Thoracic aorta (tissue), 2 donors: ENCODE measurements at regions not wholly inside any gene's neighbourhood (a gene's known extent, or its start where the extent isn't known, plus 50 kb on each side); places are given as distances from the start of the nearest gene placed in this dataset.
"Not testable (repeated sequence)": the region's sequence is repeated elsewhere in the genome, so short reads cannot be mapped to it uniquely, and the experiment has no call there.

ENCODE experiments used
- ATAC-seq: fragments of 150-250 bp; one replicate; pipeline ENCODE4 v1.8.0; 2017; ENCODE audit warnings: low read depth; ENCODE audit not compliant: insufficient number of reproducible peaks, low FRiP score
- DNase-seq: peaks from one replicate; pipeline ENCODE4 v3.0.0-alpha.2; 2020; ENCODE audit warnings: low spot score
- H3K27ac ChIP-seq, 2 donors: fragments of 200-600 bp; sonication (generic); 1 replicate in 1 of 2; 2 replicates in 1 of 2; pipeline ENCODE4 v1.5.1; 2016; ENCODE audit warnings: mild to moderate bottlenecking in 2 of 2, moderate library complexity in 2 of 2
- H3K27me3 ChIP-seq: fragments of 200-600 bp; sonication (generic); replicated peaks from 2 replicates; pipeline ENCODE4 v1.6.0; 2016; ENCODE audit warnings: mild to moderate bottlenecking; ENCODE audit not compliant: insufficient read depth
- H3K36me3 ChIP-seq: fragments of 200-600 bp; sonication (generic); one replicate; pipeline ENCODE4 v1.5.1; 2016
- H3K4me1 ChIP-seq, 2 donors: fragments of 200-600 bp; sonication (generic); 1 replicate in 1 of 2; 2 replicates in 1 of 2; pipeline versions ENCODE4 v1.5.1 to v1.6.0; 2016; ENCODE audit warnings: low read depth in 2 of 2, mild to moderate bottlenecking in 1 of 2; ENCODE audit not compliant: control insufficient read depth in 1 of 2
- H3K4me3 ChIP-seq: fragments of 200-600 bp; sonication (generic); 2 replicates; pipeline ENCODE4 v1.5.1; 2016; ENCODE audit warnings: mild to moderate bottlenecking
- H3K9me3 ChIP-seq: fragments of 200-600 bp; sonication (generic); 2 replicates; pipeline ENCODE4 v1.5.1; 2016
- TF ChIP-seq, protein P1 (sequence below): fragments of 200-600 bp; sonication (generic); IDR thresholded peaks from one replicate; pipeline ENCODE4 v1.5.1; 2019; ENCODE audit warnings: antibody characterized with exemption

DNA sequence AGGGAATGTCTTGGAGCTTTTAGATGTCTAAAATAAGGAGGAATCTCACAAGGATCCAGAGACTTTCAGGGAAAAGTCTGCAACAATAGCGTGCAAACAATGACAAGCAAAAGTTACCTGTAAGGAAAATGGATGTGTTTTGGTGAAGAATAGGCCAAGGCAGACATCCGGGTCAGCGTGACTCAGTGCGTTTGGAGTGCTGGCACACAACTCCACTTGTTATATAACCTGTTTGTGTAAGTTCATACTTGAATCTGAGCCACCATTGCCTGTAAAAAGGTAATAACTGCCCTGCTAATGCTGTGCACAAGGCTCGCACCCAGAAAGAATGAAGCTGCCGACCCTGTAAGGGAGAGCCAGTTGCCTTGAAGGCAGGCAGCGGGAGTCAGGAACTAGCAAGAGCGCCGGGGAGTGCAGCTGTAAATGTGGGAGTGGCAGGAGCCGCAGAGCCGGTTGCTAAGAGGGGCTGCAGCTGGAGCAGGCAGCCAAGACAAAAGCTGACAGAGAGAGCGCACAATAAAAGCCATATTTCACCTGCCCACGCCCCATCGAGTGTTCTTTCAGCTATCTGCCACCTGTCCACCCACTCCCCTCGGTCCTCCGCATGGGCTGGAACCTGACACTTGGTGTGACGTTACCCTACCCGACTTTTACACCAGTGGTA is 638.5 kb upstream of the MIS18BP1 start:
- TF ChIP-seq, protein P1, sequence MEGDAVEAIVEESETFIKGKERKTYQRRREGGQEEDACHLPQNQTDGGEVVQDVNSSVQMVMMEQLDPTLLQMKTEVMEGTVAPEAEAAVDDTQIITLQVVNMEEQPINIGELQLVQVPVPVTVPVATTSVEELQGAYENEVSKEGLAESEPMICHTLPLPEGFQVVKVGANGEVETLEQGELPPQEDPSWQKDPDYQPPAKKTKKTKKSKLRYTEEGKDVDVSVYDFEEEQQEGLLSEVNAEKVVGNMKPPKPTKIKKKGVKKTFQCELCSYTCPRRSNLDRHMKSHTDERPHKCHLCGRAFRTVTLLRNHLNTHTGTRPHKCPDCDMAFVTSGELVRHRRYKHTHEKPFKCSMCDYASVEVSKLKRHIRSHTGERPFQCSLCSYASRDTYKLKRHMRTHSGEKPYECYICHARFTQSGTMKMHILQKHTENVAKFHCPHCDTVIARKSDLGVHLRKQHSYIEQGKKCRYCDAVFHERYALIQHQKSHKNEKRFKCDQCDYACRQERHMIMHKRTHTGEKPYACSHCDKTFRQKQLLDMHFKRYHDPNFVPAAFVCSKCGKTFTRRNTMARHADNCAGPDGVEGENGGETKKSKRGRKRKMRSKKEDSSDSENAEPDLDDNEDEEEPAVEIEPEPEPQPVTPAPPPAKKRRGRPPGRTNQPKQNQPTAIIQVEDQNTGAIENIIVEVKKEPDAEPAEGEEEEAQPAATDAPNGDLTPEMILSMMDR: no peak
- no peaks in the 10 kb centered on the region for H3K27me3 ChIP-seq
- no peak for ATAC-seq
- no peak overlapping the region for H3K4me3 ChIP-seq
- H3K27ac ChIP-seq: no peak overlapping the region
- H3K4me1 ChIP-seq: no peaks in the 10 kb centered on the region
- H3K9me3 ChIP-seq: no peaks in the 10 kb centered on the region
- no peak for DNase-seq
- no peaks in the 10 kb centered on the region for H3K36me3 ChIP-seq

DNA sequence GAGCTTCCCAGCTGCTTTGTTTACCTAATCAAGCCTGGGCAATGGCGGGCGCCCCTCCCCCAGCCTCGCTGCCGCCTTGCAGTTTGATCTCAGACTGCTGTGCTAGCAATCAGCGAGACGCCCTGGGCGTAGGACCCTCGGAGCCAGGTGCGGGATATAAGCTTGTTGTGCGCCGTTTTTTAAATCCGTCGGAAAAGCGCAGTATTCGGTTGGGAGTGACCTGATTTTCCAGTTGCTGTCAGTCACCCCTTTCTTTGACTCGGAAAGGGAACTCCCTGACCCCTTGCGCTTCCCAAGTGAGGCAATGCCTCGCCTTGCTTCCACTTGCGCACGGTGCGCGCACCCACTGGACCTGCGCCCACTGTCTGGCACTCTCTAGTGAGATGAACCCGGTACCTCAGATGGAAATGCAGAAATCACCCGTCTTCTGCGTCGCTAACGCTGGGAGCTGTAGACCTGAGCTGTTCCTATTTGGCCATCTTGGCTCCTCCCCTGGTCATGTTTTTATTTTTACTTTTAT is 635.8 kb upstream of the MIS18BP1 start:
- not testable (repeated sequence) for H3K27ac ChIP-seq, DNase-seq, H3K4me3 ChIP-seq, H3K27me3 ChIP-seq, ATAC-seq, H3K4me1 ChIP-seq, H3K9me3 ChIP-seq, H3K36me3 ChIP-seq

DNA sequence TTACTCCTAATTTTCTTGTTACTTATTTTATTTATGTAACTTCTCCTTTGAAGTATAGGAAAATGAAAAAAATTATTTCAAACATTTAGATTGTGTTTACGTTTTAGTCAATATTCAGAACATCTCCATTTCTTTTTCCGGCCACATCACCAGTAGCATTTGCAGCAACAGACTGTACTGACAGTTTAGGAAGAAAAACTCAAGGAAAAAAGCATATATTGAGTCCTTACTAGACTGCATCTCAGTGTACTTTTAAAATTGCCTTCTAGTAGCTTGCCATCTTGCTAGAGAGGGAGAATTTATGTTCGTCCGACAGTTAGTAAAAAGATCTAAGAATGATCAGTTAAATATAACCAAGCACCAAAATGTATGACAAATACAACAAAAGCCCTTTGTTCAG is 625.0 kb upstream of the MIS18BP1 start:
- Histone ChIP-seq H3K9me3 (no peaks in the 10 kb centered on the region), H3K4me3 (no peak overlapping the region), H3K27me3 (no peaks in the 10 kb centered on the region), H3K36me3 (no peaks in the 10 kb centered on the region), H3K4me1 (no peaks in the 10 kb centered on the region), H3K27ac (no peak overlapping the region)
- DNase-seq: no peak
- no peak for ATAC-seq
- TF ChIP-seq, protein P1: no peak

DNA sequence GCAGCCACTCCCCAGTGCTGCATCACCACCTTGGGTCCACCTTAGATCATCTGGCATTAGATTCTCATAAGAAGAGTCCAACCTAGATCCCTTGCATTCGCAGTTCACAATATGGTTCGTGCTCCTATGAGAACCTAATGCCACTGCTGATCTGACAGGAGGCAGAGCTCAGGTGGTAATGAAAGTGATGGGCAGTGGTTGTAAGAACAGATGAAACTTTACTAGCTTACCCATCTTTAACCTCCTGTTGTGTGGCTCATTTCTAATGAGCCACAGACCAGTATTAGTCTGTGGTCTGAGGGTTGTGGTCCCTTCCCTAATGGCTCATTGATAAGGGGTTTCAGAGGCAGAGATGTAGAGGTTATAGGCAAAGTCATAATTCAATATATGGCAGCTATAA is 615.9 kb upstream of the MIS18BP1 start:
- TF ChIP-seq, protein P1: no peak

DNA sequence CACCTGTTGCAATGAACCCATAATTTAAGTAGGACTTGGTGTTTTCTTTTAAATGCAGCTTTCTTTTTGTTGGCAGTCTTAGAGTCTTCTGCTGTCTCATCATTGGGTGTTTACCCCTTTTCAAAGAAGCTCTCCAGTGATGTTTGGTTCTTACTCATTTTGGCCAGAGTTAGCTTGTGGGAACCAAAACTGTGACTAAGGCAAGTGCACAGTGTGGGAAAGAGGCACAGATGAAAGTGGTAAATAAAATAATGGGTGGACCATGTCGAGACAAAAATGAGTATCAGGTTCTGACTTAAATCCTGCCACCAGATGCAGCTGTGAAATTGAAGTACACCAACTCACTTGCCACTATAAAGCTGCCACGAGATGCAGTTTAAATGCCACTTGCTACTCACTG is 615.4 kb upstream of the MIS18BP1 start:
- Histone ChIP-seq H3K36me3 (no peaks in the 10 kb centered on the region), H3K4me1 (no peaks in the 10 kb centered on the region), H3K4me3 (no peak overlapping the region), H3K9me3 (no peaks in the 10 kb centered on the region), H3K27me3 (no peaks in the 10 kb centered on the region), H3K27ac (no peak overlapping the region)
- TF ChIP-seq, protein P1: no peak
- no peak for ATAC-seq
- no peak for DNase-seq

More for the DNA sequence above, 615.9 kb upstream of the MIS18BP1 start:
- Histone ChIP-seq H3K9me3 (no peaks in the 10 kb centered on the region), H3K4me1 (no peaks in the 10 kb centered on the region), H3K36me3 (no peaks in the 10 kb centered on the region), H3K27ac (no peak overlapping the region), H3K4me3 (no peak overlapping the region), H3K27me3 (no peaks in the 10 kb centered on the region)
- no peak for ATAC-seq
- DNase-seq: no peak
